B cell (primary cell): ENCODE measurements at regions not wholly inside any gene's neighbourhood (a gene's known extent, or its start where the extent isn't known, plus 50 kb on each side); places are given as distances from the start of the nearest gene placed in this dataset.

Experiments used
- ATAC-seq: fragments of 200-7000 bp; cut with Tn5 transposase; one replicate; pipeline ENCODE4 v1.10.0; 2021; ENCODE audit warnings: low read depth, mild to moderate bottlenecking, moderate number of reproducible peaks, moderate library complexity
- CTCF ChIA-PET: fragments of 350-600 bp; sonication (Branson Sonifier 250); formaldehyde crosslinking; loops from one replicate; lab custom pipeline; 2021; ENCODE audit warnings: antibody characterized with exemption, inconsistent platforms; lab: Charles Lee
- POLR2A ChIA-PET: fragments of 350-600 bp; sonication (Branson Sonifier 250); formaldehyde crosslinking; loops from one replicate; lab custom pipeline; 2021; ENCODE audit warnings: antibody characterized with exemption; lab: Charles Lee
- DNase-seq: peaks from one replicate; pipeline ENCODE4 v3.0.0; 2013
- H2AFZ ChIP-seq: 2 replicates; pipeline ENCODE4 v1.6.1; 2012; ENCODE audit warnings: mild to moderate bottlenecking, low read depth, low read length; ENCODE audit not compliant: insufficient read depth, poor library complexity, severe bottlenecking
- H3K27ac ChIP-seq, 2 donors: 1 replicate in 1 of 2; 2 replicates in 1 of 2; pipeline ENCODE4 v1.5.1; 2012 to 2013; ENCODE audit warnings: low read length in 2 of 2, mild to moderate bottlenecking in 2 of 2, moderate library complexity in 1 of 2
- H3K27me3 ChIP-seq, 4 experiments: fragments of 200-600 bp in 1 of 4; sonication (generic) in 1 of 4; replicated peaks in 1 of 4; 1 replicate in 2 of 4; 2 replicates in 2 of 4; pipeline versions ENCODE4 v1.6.1 to v1.7.0; 2013 to 2016; ENCODE audit warnings: low read length in 3 of 4, mild to moderate bottlenecking in 2 of 4, mixed read lengths in 1 of 4, moderate library complexity in 1 of 4; ENCODE audit not compliant: insufficient read depth in 4 of 4, control insufficient read depth in 3 of 4; ENCODE audit errors: control extremely low read depth in 1 of 4
- H3K36me3 ChIP-seq, 2 experiments: replicated peaks in 1 of 2; 1 replicate in 1 of 2; 2 replicates in 1 of 2; pipeline versions ENCODE4 v1.6.1 to v1.7.1; 2013; ENCODE audit warnings: low read length in 1 of 2; ENCODE audit not compliant: insufficient read depth in 2 of 2, control insufficient read depth in 1 of 2; ENCODE audit errors: control extremely low read depth in 1 of 2, extremely low read depth in 1 of 2
- H3K4me1 ChIP-seq, 2 donors: fragments of 200-600 bp in 1 of 2; sonication (generic) in 1 of 2; 1 replicate in 1 of 2; 2 replicates in 1 of 2; pipeline versions ENCODE4 v1.5.1 to v1.6.1; 2013 to 2017; ENCODE audit warnings: low read length in 2 of 2; ENCODE audit not compliant: control insufficient read depth in 2 of 2, insufficient read depth in 2 of 2
- H3K4me2 ChIP-seq: replicated peaks from 2 replicates; pipeline ENCODE3; 2012; ENCODE audit warnings: mild to moderate bottlenecking, low read depth, low read length; ENCODE audit not compliant: poor library complexity, severe bottlenecking
- H3K4me3 ChIP-seq, 5 experiments: fragments of 200-600 bp in 1 of 5; sonication (generic) in 1 of 5; 1 replicate in 3 of 5; 2 replicates in 2 of 5; pipeline versions ENCODE4 v1.5.1 to v1.7.0; 2011 to 2016; ENCODE audit warnings: low read length in 4 of 5, mild to moderate bottlenecking in 4 of 5, low read depth in 2 of 5, control low read depth in 1 of 5, moderate library complexity in 1 of 5; ENCODE audit not compliant: insufficient read depth in 1 of 5; ENCODE audit errors: control extremely low read depth in 1 of 5, extremely low read depth in 1 of 5
- H3K79me2 ChIP-seq: fragments of 200-600 bp; sonication (generic); one replicate; pipeline ENCODE4 v1.6.0; 2016; ENCODE audit warnings: low read length; ENCODE audit not compliant: control insufficient read depth, insufficient read depth
- H3K9ac ChIP-seq: fragments of 200-600 bp; sonication (generic); 2 replicates; pipeline ENCODE4 v1.6.1; 2017; ENCODE audit warnings: mild to moderate bottlenecking, low read length, moderate library complexity
- H3K9me3 ChIP-seq, 3 donors: one replicate each; pipeline versions ENCODE4 v1.6.1 to v1.7.1; 2013; ENCODE audit warnings: low read length in 2 of 3; ENCODE audit not compliant: control insufficient read depth in 2 of 3, insufficient read depth in 1 of 3; ENCODE audit errors: control extremely low read depth in 1 of 3
- H4K20me1 ChIP-seq: 2 replicates; pipeline ENCODE4 v1.6.0; 2012; ENCODE audit warnings: mild to moderate bottlenecking, low read length; ENCODE audit not compliant: insufficient read depth, control insufficient read depth, poor library complexity, severe bottlenecking
- H3K27ac Mint-ChIP-seq: one replicate; pipeline ENCODE4 v1.8.0; 2021; ENCODE audit warnings: mixed read lengths
- H3K27me3 Mint-ChIP-seq: one replicate; pipeline ENCODE4 v1.8.0; 2021; ENCODE audit warnings: mixed read lengths
- H3K4me1 Mint-ChIP-seq: one replicate; pipeline ENCODE4 v1.8.0; 2021; ENCODE audit warnings: mixed read lengths
- H3K4me3 Mint-ChIP-seq: one replicate; pipeline ENCODE4 v1.8.0; 2021; ENCODE audit warnings: mixed read lengths
- H3K9me3 Mint-ChIP-seq: one replicate; pipeline ENCODE4 v1.8.0; 2022; ENCODE audit warnings: mixed read lengths; ENCODE audit not compliant: insufficient read depth
- EZH2 ChIP-seq: IDR thresholded peaks from 2 replicates; pipeline ENCODE4 v1.6.1; 2012; ENCODE audit warnings: borderline replicate concordance, low read depth, mild to moderate bottlenecking, moderate library complexity, low read length; ENCODE audit not compliant: insufficient read depth, poor library complexity, severe bottlenecking
- WGBS: methylation state at CpG from one replicate; pipeline ENCODE4 v1.1.5; 2013; ENCODE audit warnings: missing lambda C conversion rate; ENCODE audit not compliant: insufficient coverage; 5-methylcytosine and 5-hydroxymethylcytosine counted together
- intact Hi-C: fragments of 100-400 bp; cut with micrococcal nuclease; formaldehyde crosslinking; loops from one replicate; pipeline ENCODE4 v1.10.0; 2022
- TF ChIP-seq, protein P1 (sequence below): fragments of 200-600 bp; IDR thresholded peaks from one replicate; pipeline ENCODE4 v1.8.0; 2022; ENCODE audit warnings: antibody characterized with exemption, mild to moderate bottlenecking

DNA sequence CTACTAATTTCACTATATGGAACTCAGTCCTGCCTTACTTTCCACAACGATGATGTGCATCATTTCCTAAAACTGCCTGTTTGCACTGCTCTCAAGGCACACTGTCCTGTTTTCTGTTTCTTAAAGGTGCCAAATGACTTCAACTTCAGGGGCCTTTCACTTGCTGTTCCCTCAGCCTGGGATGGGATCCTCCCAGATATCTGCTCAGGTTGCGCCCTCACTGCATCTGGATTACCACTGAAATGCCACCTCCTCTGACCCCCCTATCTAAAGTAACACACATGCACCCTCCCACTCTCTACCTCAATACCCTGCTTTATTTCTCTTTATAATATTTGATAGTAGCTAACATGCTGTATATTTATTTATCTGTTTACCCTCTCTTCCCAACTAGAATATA lies 123.8 kb upstream of the CMC1 start:
- no peak overlapping the region for H3K4me2 ChIP-seq
- DNase-seq (no peak), ATAC-seq (no peak)
- H3K9ac ChIP-seq: no peak overlapping the region
- no peak overlapping the region for H3K4me3 ChIP-seq
- H3K36me3 ChIP-seq: no peaks in the 10 kb centered on the region
- H4K20me1 ChIP-seq: no peaks in the 10 kb centered on the region
- no peak for TF ChIP-seq EZH2
- TF ChIP-seq, protein P1, sequence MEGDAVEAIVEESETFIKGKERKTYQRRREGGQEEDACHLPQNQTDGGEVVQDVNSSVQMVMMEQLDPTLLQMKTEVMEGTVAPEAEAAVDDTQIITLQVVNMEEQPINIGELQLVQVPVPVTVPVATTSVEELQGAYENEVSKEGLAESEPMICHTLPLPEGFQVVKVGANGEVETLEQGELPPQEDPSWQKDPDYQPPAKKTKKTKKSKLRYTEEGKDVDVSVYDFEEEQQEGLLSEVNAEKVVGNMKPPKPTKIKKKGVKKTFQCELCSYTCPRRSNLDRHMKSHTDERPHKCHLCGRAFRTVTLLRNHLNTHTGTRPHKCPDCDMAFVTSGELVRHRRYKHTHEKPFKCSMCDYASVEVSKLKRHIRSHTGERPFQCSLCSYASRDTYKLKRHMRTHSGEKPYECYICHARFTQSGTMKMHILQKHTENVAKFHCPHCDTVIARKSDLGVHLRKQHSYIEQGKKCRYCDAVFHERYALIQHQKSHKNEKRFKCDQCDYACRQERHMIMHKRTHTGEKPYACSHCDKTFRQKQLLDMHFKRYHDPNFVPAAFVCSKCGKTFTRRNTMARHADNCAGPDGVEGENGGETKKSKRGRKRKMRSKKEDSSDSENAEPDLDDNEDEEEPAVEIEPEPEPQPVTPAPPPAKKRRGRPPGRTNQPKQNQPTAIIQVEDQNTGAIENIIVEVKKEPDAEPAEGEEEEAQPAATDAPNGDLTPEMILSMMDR: no peak
- intact Hi-C loops: no loop called here
- Mint-ChIP-seq H3K9me3 (no peaks in the 10 kb centered on the region), H3K4me1 (peaks cover 3% of the 10 kb centered on the region), H3K4me3 (no peak overlapping the region), H3K27ac (no peak overlapping the region), H3K27me3 (no peaks in the 10 kb centered on the region)
- H3K79me2 ChIP-seq: no peaks in the 10 kb centered on the region
- WGBS: 83% methylated on average over 2 of the region's 2 CpGs
- CTCF ChIA-PET: no interaction called here
- no peak overlapping the region for H2AFZ ChIP-seq
- no peaks in the 10 kb centered on the region for H3K4me1 ChIP-seq
- no peak overlapping the region for H3K27ac ChIP-seq
- POLR2A ChIA-PET: no interaction called here
- no peaks in the 10 kb centered on the region for H3K9me3 ChIP-seq
- H3K27me3 ChIP-seq: no peaks in the 10 kb centered on the region

DNA sequence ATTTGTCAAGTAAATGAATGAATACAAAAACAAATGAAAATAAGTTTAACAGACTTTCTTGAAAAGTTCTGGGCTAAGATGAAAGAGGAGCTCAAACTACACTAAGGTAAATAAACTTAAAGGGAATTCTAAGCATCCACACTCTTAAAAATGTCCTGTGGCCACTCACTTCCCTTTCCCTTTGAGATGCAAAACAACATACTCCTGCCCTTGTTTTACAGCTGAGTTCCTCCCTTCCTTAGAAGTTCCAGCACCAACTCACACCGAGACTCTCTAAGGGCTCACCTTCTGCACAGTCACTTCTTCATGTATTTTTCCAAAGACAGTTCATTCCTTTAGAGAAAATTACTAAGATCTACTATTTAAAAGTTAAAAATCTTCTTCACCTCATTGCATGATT lies 123.3 kb upstream of the CMC1 start:
- intact Hi-C loops: no loop called here
- Histone ChIP-seq H3K9me3 (no peaks in the 10 kb centered on the region), H3K36me3 (no peaks in the 10 kb centered on the region), H3K4me2 (no peak overlapping the region), H4K20me1 (no peaks in the 10 kb centered on the region), H2AFZ (no peak overlapping the region), H3K79me2 (no peaks in the 10 kb centered on the region), H3K4me1 (no peaks in the 10 kb centered on the region), H3K27ac (no peak overlapping the region), H3K27me3 (no peaks in the 10 kb centered on the region), H3K9ac (no peak overlapping the region), H3K4me3 (no peak overlapping the region)
- TF ChIP-seq, protein P1: no peak
- TF ChIP-seq EZH2: no peak
- CTCF ChIA-PET: no interaction called here
- no peak overlapping the region for H3K4me3 Mint-ChIP-seq
- no peaks in the 10 kb centered on the region for H3K9me3 Mint-ChIP-seq
- ATAC-seq (no peak), DNase-seq (no peak)
- H3K27me3 Mint-ChIP-seq: no peaks in the 10 kb centered on the region
- POLR2A ChIA-PET: no interaction called here
- WGBS: no CpG with 5 or more reads among the region's 1 CpG
- H3K4me1 Mint-ChIP-seq: peaks cover 3% of the 10 kb centered on the region
- H3K27ac Mint-ChIP-seq: no peak overlapping the region
